K562 (cell line): ENCODE measurements at regions not wholly inside any gene's neighbourhood (a gene's known extent, or its start where the extent isn't known, plus 50 kb on each side); places are given as distances from the start of the nearest gene placed in this dataset.

Source experiments
- ATAC-seq: fragments of 200-7000 bp; cut with Tn5 transposase; 3 replicates; pipeline ENCODE4 v1.9.1; 2020; ENCODE audit warnings: moderate library complexity
- BruUV-seq: library from RNA; stranded (reverse); fragments of 400-500 nt; replicated peaks from 2 replicates; lab custom pipeline; 2021; lab: Mats Ljungman, UMichigan
- CTCF ChIA-PET: fragments of 300-600 bp; formaldehyde crosslinking; extraction: SDS; loops from one replicate; lab custom pipeline; 2021; ENCODE audit warnings: low intra/inter-chr PET ratio; lab: Yijun Ruan, JAX
- POLR2A ChIA-PET: fragments of 300-600, 350-650 bp; sonication (Branson Sonifier 250); formaldehyde crosslinking; extraction: SDS; loops from one replicate; lab custom pipeline; 2021; ENCODE audit warnings: antibody characterized with exemption, inconsistent platforms; lab: Yijun Ruan, JAX
- DNase-seq, 4 experiments: peaks; one replicate each; pipeline versions ENCODE4 v3.0.0 to v3.0.0-alpha.2; 2011 to 2018; ENCODE audit warnings: low spot score in 3 of 4, mixed read lengths in 3 of 4; ENCODE audit errors: extremely low read depth in 1 of 4
- FAIRE-seq: peaks from 2 replicates; lab custom pipeline; 2011; peaks lifted over from hg19 to GRCh38; lab: Jason Lieb, UNC
- H2AFZ ChIP-seq: 2 replicates; pipeline ENCODE4 v1.6.0; 2011; ENCODE audit warnings: low read depth, low read length, control low read depth, inconsistent platforms
- H3K27ac ChIP-seq: fragments of 200-600 bp; 3 replicates; pipeline ENCODE4 v1.8.0; 2011; ENCODE audit warnings: low read depth, mild to moderate bottlenecking, control low read depth, inconsistent platforms, low read length, moderate library complexity, mixed read lengths; ENCODE audit errors: extremely low read depth
- H3K27me3 ChIP-seq, 2 experiments: fragments of 300-600 bp in 1 of 2; 2 replicates in 1 of 2; 3 replicates in 1 of 2; pipeline versions ENCODE4 v1.6.0 to v1.8.0; 2011; ENCODE audit warnings: inconsistent platforms in 2 of 2, low read length in 2 of 2, mild to moderate bottlenecking in 1 of 2, mixed read lengths in 1 of 2, moderate library complexity in 1 of 2; ENCODE audit not compliant: control insufficient read depth in 2 of 2, insufficient read depth in 2 of 2
- H3K36me3 ChIP-seq: fragments of 300-600 bp; 3 replicates; pipeline ENCODE4 v1.8.0; 2011; ENCODE audit warnings: mild to moderate bottlenecking, low read length, inconsistent platforms; ENCODE audit not compliant: control insufficient read depth, insufficient read depth
- H3K4me1 ChIP-seq, 2 experiments: fragments of 200-600 bp in 1 of 2; replicated peaks in 1 of 2; 2 replicates in 1 of 2; 3 replicates in 1 of 2; pipeline versions ENCODE4 v1.5.1 to v1.8.0; 2011; ENCODE audit warnings: inconsistent platforms in 2 of 2, low read length in 2 of 2, mild to moderate bottlenecking in 1 of 2, mixed read lengths in 1 of 2, moderate library complexity in 1 of 2; ENCODE audit not compliant: control insufficient read depth in 2 of 2, insufficient read depth in 2 of 2
- H3K4me2 ChIP-seq: 2 replicates; pipeline ENCODE4 v1.6.1; 2011; ENCODE audit warnings: low read length, control low read depth, inconsistent platforms, mixed read lengths; ENCODE audit not compliant: insufficient read depth
- H3K4me3 ChIP-seq: fragments of 200-600 bp; sonication (generic), shearing (Covaris generic); 2 replicates; pipeline ENCODE4 v1.5.1; 2016; ENCODE audit warnings: control low read depth, inconsistent platforms
- H3K79me2 ChIP-seq: fragments of 200-600 bp; 3 replicates; pipeline ENCODE4 v1.8.0; 2011; ENCODE audit warnings: low read length, inconsistent platforms; ENCODE audit not compliant: control insufficient read depth, insufficient read depth
- H3K9ac ChIP-seq, 2 experiments: 2 replicates each; pipeline versions ENCODE4 v1.6.0 to v1.6.1; 2011; ENCODE audit warnings: low read depth in 2 of 2, low read length in 2 of 2, control low read depth in 1 of 2, inconsistent platforms in 1 of 2, mild to moderate bottlenecking in 1 of 2, mixed read lengths in 1 of 2; ENCODE audit not compliant: insufficient read depth in 1 of 2
- H3K9me1 ChIP-seq: one replicate; pipeline ENCODE4 v1.6.0; 2011; ENCODE audit warnings: inconsistent platforms, mild to moderate bottlenecking, low read length, moderate library complexity; ENCODE audit not compliant: control insufficient read depth, insufficient read depth
- H3K9me3 ChIP-seq: replicated peaks from 2 replicates; pipeline ENCODE4 v1.5.1; 2011; ENCODE audit warnings: low read depth, low read length, inconsistent platforms; ENCODE audit not compliant: control insufficient read depth, insufficient read depth
- H4K20me1 ChIP-seq: replicated peaks from 2 replicates; pipeline ENCODE4 v1.6.1; 2011; ENCODE audit warnings: low read length, inconsistent platforms, mixed read lengths; ENCODE audit not compliant: control insufficient read depth, insufficient read depth
- FOXM1 ChIP-seq, 2 experiments: fragments of 450-650 bp in 1 of 2; sonication (generic) in 1 of 2; formaldehyde crosslinking in 1 of 2; IDR thresholded peaks; 2 replicates each; pipeline versions ENCODE4 v1.6.1 to v1.9.0; 2017 to 2022; ENCODE audit warnings: low read depth in 2 of 2, mild to moderate bottlenecking in 2 of 2, missing genetic modification reagents in 1 of 2, moderate library complexity in 1 of 2
- LARP7 ChIP-seq: fragments of 450-650 bp; IDR thresholded peaks from 2 replicates; pipeline ENCODE4 v1.6.1; 2016
- PURB ChIP-seq: sonication (generic); formaldehyde crosslinking; IDR thresholded peaks from 2 replicates; pipeline ENCODE4 v1.9.0; 2021; ENCODE audit warnings: low read depth, mild to moderate bottlenecking, missing genetic modification reagents
- ZNF134 ChIP-seq: fragments of 250-450 bp; sonication (Bioruptor Pico); conservative IDR thresholded peaks from 2 replicates; pipeline ENCODE4 v1.4.0; 2020
- ZNF589 ChIP-seq: fragments of 200-800 bp; sonication (Bioruptor generic); IDR thresholded peaks from 2 replicates; pipeline ENCODE4 v1.6.1; 2016; ENCODE audit warnings: low read depth, missing genetic modification characterization, missing compliant biosample characterization
- ZNF79 ChIP-seq: fragments of 250-450 bp; sonication (Bioruptor Pico); IDR thresholded peaks from 2 replicates; pipeline ENCODE4 v1.4.0; 2020; ENCODE audit warnings: low read depth, mild to moderate bottlenecking, moderate library complexity
- WGBS: fragments of 100-300 bp; shearing (Covaris generic); methylation state at CpG from one replicate; pipeline ENCODE4 v1.1.6; 2016; ENCODE audit warnings: low coverage, mixed read lengths; ENCODE audit not compliant: insufficient coverage; ENCODE audit errors: missing lambda C conversion rate; 5-methylcytosine and 5-hydroxymethylcytosine counted together
- in situ Hi-C: fragments of 300-500 bp; cut with MboI; formaldehyde crosslinking; loops from 4 replicates; pipeline ENCODE4 v1.15.0; 2018; ENCODE audit warnings: inconsistent platforms, mixed read lengths
- intact Hi-C: fragments of 100-400 bp; cut with micrococcal nuclease; formaldehyde crosslinking; loops from 2 replicates; pipeline ENCODE4 v1.14.2; 2022
- TF ChIP-seq, protein P1 (sequence below): sonication (generic); formaldehyde crosslinking; IDR thresholded peaks from 2 replicates; pipeline ENCODE4 v1.8.0; 2023; ENCODE audit warnings: mild to moderate bottlenecking, missing genetic modification reagents
- TF ChIP-seq, protein P2 (sequence below): fragments of 450-650 bp; formaldehyde crosslinking; IDR thresholded peaks from 2 replicates; pipeline ENCODE4 v1.4.0; 2020; ENCODE audit warnings: mild to moderate bottlenecking, mixed read lengths

DNA sequence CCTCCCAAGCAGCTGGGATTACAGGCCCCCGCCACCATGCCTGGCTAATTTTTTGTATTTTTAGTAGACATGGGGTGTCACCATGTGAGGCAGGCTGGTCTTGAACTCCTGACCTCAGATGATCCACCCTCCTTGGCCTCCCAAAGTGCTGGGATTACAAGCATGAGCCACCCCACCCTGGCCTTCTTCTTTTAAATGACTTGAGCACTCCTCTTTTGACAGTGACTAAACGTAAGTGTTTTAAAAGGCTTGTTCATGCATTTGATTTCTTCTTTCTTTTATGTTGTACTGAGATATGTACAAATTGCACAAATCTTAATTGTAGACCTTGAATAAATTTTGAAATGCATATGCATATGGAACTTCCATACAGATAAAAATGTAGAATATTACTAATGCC is 337.9 kb downstream of the CETN3 start:
- Histone ChIP-seq H3K27me3 (no peaks in the 10 kb centered on the region), H3K79me2 (no peaks in the 10 kb centered on the region), H3K9me1 (no peaks in the 10 kb centered on the region), H3K4me3 (no peak overlapping the region), H2AFZ (no peak overlapping the region), H3K4me1 (no peaks in the 10 kb centered on the region), H3K27ac (no peak overlapping the region), H3K9ac (no peak overlapping the region), H4K20me1 (no peaks in the 10 kb centered on the region), H3K9me3 (no peaks in the 10 kb centered on the region)
- no peak for FAIRE-seq
- intact Hi-C loops = no loop called here
- no TSS peak for BruUV-seq
- ATAC-seq = no peak
- CTCF ChIA-PET = no interaction called here
- TF ChIP-seq ZNF79 = no peak
- no peak for TF ChIP-seq FOXM1 (IDR thresholded peaks at IDR 0.05; ENCODE audit: low read depth)
- no peak for TF ChIP-seq FOXM1 (CRISPR knock-in tag; IDR thresholded peaks at IDR 0.05; ENCODE audit: low read depth)
- TF ChIP-seq, protein P1, sequence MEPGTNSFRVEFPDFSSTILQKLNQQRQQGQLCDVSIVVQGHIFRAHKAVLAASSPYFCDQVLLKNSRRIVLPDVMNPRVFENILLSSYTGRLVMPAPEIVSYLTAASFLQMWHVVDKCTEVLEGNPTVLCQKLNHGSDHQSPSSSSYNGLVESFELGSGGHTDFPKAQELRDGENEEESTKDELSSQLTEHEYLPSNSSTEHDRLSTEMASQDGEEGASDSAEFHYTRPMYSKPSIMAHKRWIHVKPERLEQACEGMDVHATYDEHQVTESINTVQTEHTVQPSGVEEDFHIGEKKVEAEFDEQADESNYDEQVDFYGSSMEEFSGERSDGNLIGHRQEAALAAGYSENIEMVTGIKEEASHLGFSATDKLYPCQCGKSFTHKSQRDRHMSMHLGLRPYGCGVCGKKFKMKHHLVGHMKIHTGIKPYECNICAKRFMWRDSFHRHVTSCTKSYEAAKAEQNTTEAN (CRISPR knock-in tag) = no peak
- TF ChIP-seq, protein P2, sequence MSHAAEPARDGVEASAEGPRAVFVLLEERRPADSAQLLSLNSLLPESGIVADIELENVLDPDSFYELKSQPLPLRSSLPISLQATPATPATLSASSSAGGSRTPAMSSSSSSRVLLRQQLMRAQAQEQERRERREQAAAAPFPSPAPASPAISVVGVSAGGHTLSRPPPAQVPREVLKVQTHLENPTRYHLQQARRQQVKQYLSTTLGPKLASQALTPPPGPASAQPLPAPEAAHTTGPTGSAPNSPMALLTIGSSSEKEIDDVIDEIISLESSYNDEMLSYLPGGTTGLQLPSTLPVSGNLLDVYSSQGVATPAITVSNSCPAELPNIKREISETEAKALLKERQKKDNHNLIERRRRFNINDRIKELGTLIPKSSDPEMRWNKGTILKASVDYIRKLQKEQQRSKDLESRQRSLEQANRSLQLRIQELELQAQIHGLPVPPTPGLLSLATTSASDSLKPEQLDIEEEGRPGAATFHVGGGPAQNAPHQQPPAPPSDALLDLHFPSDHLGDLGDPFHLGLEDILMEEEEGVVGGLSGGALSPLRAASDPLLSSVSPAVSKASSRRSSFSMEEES (CRISPR knock-in tag) = no peak
- TF ChIP-seq ZNF134 (CRISPR knock-in tag) = no peak
- no peak for TF ChIP-seq ZNF589
- TF ChIP-seq LARP7 = no peak
- no peak for TF ChIP-seq PURB (CRISPR knock-in tag)
- TF ChIP-seq, all 486 proteins: peak for 0
- in situ Hi-C loops = no loop called here
- POLR2A ChIA-PET = no interaction called here
- DNase-seq = no peak
- Histone ChIP-seq H3K4me2 (no peak overlapping the region), H3K36me3 (no peaks in the 10 kb centered on the region)
- 4% methylated on average over 2 of the region's 2 CpGs for WGBS
